ENCODE measurements at regions not wholly inside any gene's neighbourhood (a gene's known extent, or its start where the extent isn't known, plus 50 kb on each side); places are given as distances from the start of the nearest gene placed in this dataset.

- Histone ChIP-seq H3K27ac (no peak overlapping the region), H3K4me1 (peaks cover 0 to 5% (median 2%) of the 10 kb centered on the region in 4 donors), H3K36me3 (no peaks in the 10 kb centered on the region), H3K9me3 (no peaks in the 10 kb centered on the region), H3K27me3 (no peaks in the 10 kb centered on the region), H3K4me3 (no peak overlapping the region)
- intact Hi-C loops (cut with DNase I): no loop called here
- TF ChIP-seq, protein P1, sequence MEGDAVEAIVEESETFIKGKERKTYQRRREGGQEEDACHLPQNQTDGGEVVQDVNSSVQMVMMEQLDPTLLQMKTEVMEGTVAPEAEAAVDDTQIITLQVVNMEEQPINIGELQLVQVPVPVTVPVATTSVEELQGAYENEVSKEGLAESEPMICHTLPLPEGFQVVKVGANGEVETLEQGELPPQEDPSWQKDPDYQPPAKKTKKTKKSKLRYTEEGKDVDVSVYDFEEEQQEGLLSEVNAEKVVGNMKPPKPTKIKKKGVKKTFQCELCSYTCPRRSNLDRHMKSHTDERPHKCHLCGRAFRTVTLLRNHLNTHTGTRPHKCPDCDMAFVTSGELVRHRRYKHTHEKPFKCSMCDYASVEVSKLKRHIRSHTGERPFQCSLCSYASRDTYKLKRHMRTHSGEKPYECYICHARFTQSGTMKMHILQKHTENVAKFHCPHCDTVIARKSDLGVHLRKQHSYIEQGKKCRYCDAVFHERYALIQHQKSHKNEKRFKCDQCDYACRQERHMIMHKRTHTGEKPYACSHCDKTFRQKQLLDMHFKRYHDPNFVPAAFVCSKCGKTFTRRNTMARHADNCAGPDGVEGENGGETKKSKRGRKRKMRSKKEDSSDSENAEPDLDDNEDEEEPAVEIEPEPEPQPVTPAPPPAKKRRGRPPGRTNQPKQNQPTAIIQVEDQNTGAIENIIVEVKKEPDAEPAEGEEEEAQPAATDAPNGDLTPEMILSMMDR (IDR thresholded peaks at IDR 0.05): no peak
- no peak for TF ChIP-seq EP300 (IDR thresholded peaks at IDR 0.05)
- no peak for TF ChIP-seq POLR2AphosphoS5 (IDR thresholded peaks at IDR 0.05)
- TF ChIP-seq POLR2A (IDR thresholded peaks at IDR 0.05): no peak
- whole genome bisulfite sequencing, 2 donors: 84 to 85% methylated on average over 8 of the region's 8 CpGs
- DNase-seq: no peak
Observed at GRCh38 chr10:47176903-47177868, 122.8 kb upstream of the GDF10 start.

GRCh38 chr10:47178537-47179290 is 121.3 kb upstream of the GDF10 start:
- Histone ChIP-seq H3K9me3 (no peaks in the 10 kb centered on the region), H3K27me3 (no peaks in the 10 kb centered on the region), H3K27ac (no peak overlapping the region), H3K4me3 (no peak overlapping the region), H3K4me1 (peaks cover 0 to 20% (median 14%) of the 10 kb centered on the region in 4 donors), H3K36me3 (no peaks in the 10 kb centered on the region)
- 88 to 92% methylated on average over 5 of the region's 5 CpGs for WGBS, 2 donors
- TF ChIP-seq, protein P1 (IDR thresholded peaks at IDR 0.05): no peak
- no peak for TF ChIP-seq POLR2AphosphoS5 (IDR thresholded peaks at IDR 0.05)
- no peak for TF ChIP-seq EP300 (IDR thresholded peaks at IDR 0.05)
- TF ChIP-seq POLR2A (IDR thresholded peaks at IDR 0.05): no peak
- no peak for DNase-seq
- intact Hi-C loops (cut with DNase I): no loop called here

DNA sequence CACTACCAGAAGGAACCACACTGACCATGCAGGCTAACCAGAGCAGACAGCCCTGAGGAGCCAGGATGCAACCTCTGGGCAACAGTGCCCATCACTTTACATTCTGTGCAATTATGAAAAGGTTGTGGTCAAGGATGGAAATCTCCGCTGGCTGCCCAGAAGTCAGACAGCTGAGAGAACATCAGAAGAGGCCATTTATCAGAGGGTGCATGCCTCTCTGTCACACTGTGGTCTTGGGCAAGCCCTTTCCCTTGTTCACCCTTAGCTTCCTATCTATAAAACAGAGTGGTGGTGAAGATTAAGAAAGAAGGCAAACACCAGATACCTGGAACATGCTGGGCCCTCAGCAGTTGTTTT is 120.7 kb upstream of the GDF10 start:
- peaks cover 0 to 25% (median 15%) of the 10 kb centered on the region in 4 donors for H3K4me1 ChIP-seq
- TF ChIP-seq, protein P1 (IDR thresholded peaks at IDR 0.05): no peak
- TF ChIP-seq EP300 (IDR thresholded peaks at IDR 0.05) (no peak), POLR2A (IDR thresholded peaks at IDR 0.05) (no peak), POLR2AphosphoS5 (IDR thresholded peaks at IDR 0.05) (no peak)
- intact Hi-C loops (cut with DNase I): no loop called here
- no peak overlapping the region for H3K27ac ChIP-seq
- no peaks in the 10 kb centered on the region for H3K9me3 ChIP-seq
- 91 to 92% methylated on average over 1 of the region's 1 CpG for WGBS, 2 donors
- no peak for DNase-seq
- H3K4me3 ChIP-seq: no peak overlapping the region
- H3K36me3 ChIP-seq: no peaks in the 10 kb centered on the region
- no peaks in the 10 kb centered on the region for H3K27me3 ChIP-seq

- Histone ChIP-seq H3K27ac (no peak overlapping the region), H3K36me3 (no peaks in the 10 kb centered on the region), H3K4me1 (peaks cover 0 to 25% (median 15%) of the 10 kb centered on the region in 4 donors), H3K27me3 (no peaks in the 10 kb centered on the region), H3K9me3 (no peaks in the 10 kb centered on the region), H3K4me3 (no peak overlapping the region)
- TF ChIP-seq POLR2AphosphoS5 (IDR thresholded peaks at IDR 0.05) (no peak), EP300 (IDR thresholded peaks at IDR 0.05) (no peak), POLR2A (IDR thresholded peaks at IDR 0.05) (no peak)
- TF ChIP-seq, protein P1 (IDR thresholded peaks at IDR 0.05): no peak
- intact Hi-C loops (cut with DNase I): no loop called here
- DNase-seq: no peak
- WGBS, 2 donors: 92 to 96% methylated on average over 19 of the region's 19 CpGs
Observed at GRCh38 chr10:47181052-47181849, 118.7 kb upstream of the GDF10 start.

Measured in sigmoid colon (tissue), 6 donors.